ENCODE measurements at regions not wholly inside any gene's neighbourhood (a gene's known extent, or its start where the extent isn't known, plus 50 kb on each side); places are given as distances from the start of the nearest gene placed in this dataset.

DNA sequence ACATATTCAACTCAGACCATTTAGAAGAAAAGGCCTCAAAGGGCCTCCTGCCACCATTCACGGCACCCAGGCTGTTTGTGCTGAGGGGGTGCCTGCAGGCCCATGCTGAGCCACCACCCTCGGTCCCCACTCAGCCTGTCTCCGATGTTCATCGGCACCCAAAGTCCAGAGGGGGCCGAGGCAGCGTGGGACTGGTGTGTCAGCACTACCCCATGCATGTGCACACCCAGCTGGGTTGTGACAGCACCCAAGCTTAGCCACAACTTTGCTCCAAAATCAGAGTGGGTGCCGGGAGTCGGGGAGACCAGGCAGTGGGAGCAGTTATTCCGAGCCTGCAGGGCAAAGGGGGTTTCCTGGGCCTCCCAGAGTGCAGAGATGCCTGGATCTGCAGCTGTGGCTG is 508.5 kb upstream of the ZNF717 start:
- TF ChIP-seq, protein P1, sequence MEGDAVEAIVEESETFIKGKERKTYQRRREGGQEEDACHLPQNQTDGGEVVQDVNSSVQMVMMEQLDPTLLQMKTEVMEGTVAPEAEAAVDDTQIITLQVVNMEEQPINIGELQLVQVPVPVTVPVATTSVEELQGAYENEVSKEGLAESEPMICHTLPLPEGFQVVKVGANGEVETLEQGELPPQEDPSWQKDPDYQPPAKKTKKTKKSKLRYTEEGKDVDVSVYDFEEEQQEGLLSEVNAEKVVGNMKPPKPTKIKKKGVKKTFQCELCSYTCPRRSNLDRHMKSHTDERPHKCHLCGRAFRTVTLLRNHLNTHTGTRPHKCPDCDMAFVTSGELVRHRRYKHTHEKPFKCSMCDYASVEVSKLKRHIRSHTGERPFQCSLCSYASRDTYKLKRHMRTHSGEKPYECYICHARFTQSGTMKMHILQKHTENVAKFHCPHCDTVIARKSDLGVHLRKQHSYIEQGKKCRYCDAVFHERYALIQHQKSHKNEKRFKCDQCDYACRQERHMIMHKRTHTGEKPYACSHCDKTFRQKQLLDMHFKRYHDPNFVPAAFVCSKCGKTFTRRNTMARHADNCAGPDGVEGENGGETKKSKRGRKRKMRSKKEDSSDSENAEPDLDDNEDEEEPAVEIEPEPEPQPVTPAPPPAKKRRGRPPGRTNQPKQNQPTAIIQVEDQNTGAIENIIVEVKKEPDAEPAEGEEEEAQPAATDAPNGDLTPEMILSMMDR (IDR thresholded peaks at IDR 0.05): no peak

DNA sequence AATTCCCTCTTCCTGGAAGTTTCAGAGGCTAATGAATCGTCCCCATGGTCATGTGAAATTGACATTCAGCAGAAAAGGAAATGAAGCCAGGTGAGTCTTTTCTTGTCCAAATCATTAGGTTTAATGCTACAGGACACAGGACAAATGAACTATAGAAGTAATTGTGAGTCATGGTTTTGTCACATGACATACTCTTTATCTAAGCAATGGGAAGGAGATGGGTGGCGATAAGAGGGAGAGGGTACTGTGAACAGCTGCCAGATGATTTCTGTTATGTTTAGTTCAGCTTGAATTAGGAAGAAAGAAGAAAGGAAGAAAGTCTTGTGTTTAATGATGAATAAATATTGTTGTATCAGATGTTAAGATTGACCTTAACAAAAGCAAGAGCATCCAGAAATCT is 515.4 kb upstream of the ZNF717 start:
- TF ChIP-seq, protein P1 (IDR thresholded peaks at IDR 0.05): no peak

DNA sequence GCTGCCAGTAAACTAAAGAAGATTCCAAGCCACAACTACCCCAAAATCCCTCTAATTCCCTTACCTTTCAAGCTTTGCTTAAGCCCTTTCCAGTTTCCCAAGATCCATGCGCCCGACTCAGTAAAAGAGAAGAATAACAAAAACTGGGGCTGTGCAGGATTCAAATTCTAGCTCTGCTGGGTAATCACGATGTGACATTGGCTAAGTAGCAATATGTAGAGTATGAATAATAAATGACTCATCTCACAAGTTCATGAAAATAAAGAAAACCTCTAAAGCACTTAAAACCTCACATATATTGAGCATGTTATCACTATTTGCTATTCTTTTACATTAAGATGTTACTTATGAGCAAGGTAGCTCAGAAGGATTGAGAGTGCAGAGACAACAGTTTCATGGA is 522.2 kb upstream of the ZNF717 start:
- TF ChIP-seq, protein P1 (IDR thresholded peaks at IDR 0.05): no peak

DNA sequence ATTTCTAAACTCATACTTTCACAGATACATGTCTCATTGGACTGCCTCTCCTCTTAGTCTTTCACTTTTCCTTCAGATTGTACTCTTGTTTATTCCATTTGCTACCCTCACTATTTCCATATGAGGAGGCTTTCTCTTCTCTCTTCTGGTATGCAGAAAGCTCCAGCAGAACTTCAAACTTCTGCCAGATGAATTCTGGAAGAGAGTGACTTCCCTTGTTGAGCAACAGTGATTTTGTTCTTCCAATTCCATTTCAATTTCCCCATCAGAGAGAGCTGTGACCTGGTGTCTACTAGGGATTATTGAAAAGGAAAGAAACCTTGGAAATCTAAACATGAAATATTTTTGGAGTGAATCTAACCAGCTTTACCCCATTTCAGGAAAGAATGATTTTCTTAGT is 523.2 kb upstream of the ZNF717 start:
- TF ChIP-seq, protein P1 (IDR thresholded peaks at IDR 0.05): no peak

DNA sequence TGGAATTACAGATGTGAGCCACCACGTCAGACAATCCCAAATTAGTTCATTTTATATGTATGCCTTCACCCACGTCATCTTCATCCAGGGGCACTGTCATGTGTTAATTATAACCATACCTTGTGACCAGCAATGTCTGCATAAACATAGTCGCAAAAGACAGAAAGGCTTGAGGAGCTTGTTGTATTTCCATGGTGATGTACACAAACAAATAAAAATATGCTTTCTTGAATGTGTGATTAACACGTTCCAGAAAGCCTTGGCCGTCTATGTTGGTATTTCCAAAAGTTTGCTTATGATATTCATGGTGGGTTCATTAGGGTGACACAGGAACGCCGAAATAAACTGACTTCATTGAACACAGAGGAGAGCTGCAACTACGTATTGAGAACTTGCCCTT is 524.7 kb upstream of the ZNF717 start:
- TF ChIP-seq, protein P1 (IDR thresholded peaks at IDR 0.05): no peak

DNA sequence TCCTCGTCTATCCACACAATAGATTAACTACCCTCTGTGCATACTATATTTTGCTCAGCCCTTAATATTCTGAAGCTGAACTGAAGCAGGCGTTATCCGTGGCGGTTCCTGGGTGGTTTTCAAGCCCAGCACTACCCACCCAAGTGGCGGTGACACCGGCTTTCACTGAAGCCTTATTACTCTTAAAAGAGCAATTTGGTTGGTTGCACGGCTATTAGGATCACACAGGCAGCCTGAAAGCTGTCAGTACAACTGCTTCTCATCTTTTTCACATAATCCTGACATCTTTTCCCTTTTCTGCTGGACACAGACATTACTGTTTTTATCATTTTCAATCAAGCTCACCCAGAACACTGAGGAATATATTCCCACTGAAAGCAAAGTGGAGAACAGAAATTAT is 525.3 kb upstream of the ZNF717 start:
- TF ChIP-seq, protein P1 (IDR thresholded peaks at IDR 0.05): no peak

DNA sequence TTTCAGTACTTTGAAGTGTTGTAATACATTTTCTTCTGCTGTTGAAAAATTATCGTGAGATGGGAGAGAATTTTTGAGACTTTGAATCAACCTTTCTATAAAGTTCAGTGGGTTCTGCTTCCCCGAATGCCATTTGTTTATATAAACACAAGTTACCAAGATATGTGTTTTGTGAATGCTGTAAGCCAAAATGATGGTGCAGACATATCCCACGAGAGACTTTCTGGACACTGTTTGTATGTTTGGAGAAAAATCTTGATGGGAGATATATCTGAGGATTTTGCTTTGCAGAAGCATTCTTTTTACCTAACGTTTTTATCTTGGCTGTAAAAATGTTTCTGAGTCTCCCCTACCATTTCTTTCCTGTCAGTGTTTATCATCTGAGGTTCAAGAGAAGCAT is 526.6 kb upstream of the ZNF717 start:
- TF ChIP-seq, protein P1 (IDR thresholded peaks at IDR 0.05): no peak

- TF ChIP-seq, protein P1 (IDR thresholded peaks at IDR 0.05): no peak
Observed at GRCh38 chr3:76321614-76322013, 536.3 kb upstream of the ZNF717 start.

Measured in LNCAP (cell line).